Naive B cell (primary cell): ENCODE measurements at regions not wholly inside any gene's neighbourhood (a gene's known extent, or its start where the extent isn't known, plus 50 kb on each side); places are given as distances from the start of the nearest gene placed in this dataset.
A peak's percentile ranks its signal among the peaks of the same experiment; 100 is the strongest.

ENCODE experiments used
- ATAC-seq, 2 donors: fragments of 150-1000 bp; cut with Tn5 transposase; 2 replicates each; pipeline ENCODE4 v1.10.0; 2021; ENCODE audit warnings: low read depth in 2 of 2, mild to moderate bottlenecking in 2 of 2, moderate library complexity in 2 of 2
- DNase-seq: peaks from one replicate; pipeline ENCODE4 v3.0.0; 2022
- H3K27ac Mint-ChIP-seq, 6 donors: one replicate each; pipeline ENCODE4 v1.8.0; 2020 to 2022; ENCODE audit warnings: mild to moderate bottlenecking in 6 of 6, mixed read lengths in 6 of 6, moderate library complexity in 5 of 6, inconsistent platforms in 2 of 6
- H3K27me3 Mint-ChIP-seq, 3 donors: one replicate each; pipeline ENCODE4 v1.8.0; 2021 to 2022; ENCODE audit warnings: mixed read lengths in 3 of 3, mild to moderate bottlenecking in 1 of 3
- H3K36me3 Mint-ChIP-seq, 2 donors: one replicate each; pipeline ENCODE4 v1.8.0; 2020 to 2022; ENCODE audit warnings: mixed read lengths in 2 of 2, inconsistent platforms in 1 of 2, mild to moderate bottlenecking in 1 of 2
- H3K4me1 Mint-ChIP-seq, 3 donors: one replicate each; pipeline ENCODE4 v1.8.0; 2020 to 2022; ENCODE audit warnings: mixed read lengths in 3 of 3, inconsistent platforms in 1 of 3, mild to moderate bottlenecking in 1 of 3, moderate library complexity in 1 of 3
- H3K4me3 Mint-ChIP-seq, 8 donors: one replicate each; pipeline ENCODE4 v1.8.0; 2020 to 2022; ENCODE audit warnings: mild to moderate bottlenecking in 8 of 8, mixed read lengths in 8 of 8, moderate library complexity in 8 of 8, inconsistent platforms in 2 of 8
- H3K9me3 Mint-ChIP-seq, 7 donors: one replicate each; pipeline ENCODE4 v1.8.0; 2020 to 2022; ENCODE audit warnings: mixed read lengths in 7 of 7, mild to moderate bottlenecking in 5 of 7, inconsistent platforms in 2 of 7, moderate library complexity in 1 of 7

DNA sequence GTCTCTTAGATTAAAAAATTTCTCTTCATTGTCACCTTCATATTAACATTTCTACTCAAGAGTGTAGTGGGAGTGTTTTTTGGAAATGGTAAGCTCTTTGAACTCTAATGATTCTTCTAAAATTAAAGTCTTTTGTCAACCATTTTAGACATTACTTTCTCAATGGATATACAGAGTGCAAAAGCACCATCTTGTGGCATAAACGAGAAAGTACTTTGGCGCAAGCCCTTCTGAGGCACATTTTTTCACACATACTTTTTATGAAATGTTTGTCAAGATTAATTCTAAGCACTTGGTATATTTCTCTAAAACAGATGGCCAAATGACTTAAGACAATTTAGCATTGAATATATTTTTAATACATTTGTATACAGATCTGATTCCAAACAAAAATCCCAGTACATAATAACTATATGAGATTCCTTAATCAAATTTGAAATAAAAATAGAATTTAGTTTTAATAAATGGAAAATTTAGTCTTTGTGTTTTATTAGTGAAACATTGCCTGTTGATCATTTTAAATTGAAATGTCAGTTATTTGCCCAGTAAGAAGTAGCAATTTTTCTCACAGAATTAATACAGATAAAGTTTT is 63.3 kb upstream of the GALNT5 start:
- no peak overlapping the region for H3K4me3 Mint-ChIP-seq
- peak in 1 of 2 donors; percentile 33 for ATAC-seq
- H3K27me3 Mint-ChIP-seq = peaks cover 0 to 12% (median 0%) of the 10 kb centered on the region in 3 donors
- DNase-seq = peak; percentile 5
- no peaks in the 10 kb centered on the region for H3K9me3 Mint-ChIP-seq
- no peaks in the 10 kb centered on the region for H3K4me1 Mint-ChIP-seq
- no peak overlapping the region for H3K27ac Mint-ChIP-seq
- no peaks in the 10 kb centered on the region for H3K36me3 Mint-ChIP-seq

DNA sequence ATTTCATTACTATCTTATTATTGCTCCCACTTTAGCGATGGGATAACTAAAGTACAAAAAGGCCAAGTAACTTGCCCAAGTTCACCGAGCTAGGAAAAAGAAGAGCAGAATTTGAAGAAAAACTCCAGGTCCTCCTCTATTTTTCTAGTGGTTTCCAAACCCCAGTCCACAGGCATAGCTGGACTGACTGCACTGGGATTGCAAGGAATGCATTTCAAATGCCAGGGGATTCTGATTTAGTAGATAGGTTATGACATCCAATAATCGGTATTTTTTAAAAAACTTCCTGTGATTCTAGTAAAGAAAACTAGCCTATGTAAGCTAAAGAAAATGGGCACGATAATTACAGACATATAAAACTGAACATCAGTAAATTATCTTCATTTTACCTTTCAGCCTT is 62.7 kb upstream of the GALNT5 start:
- H3K27me3 Mint-ChIP-seq = peaks cover 0 to 12% (median 0%) of the 10 kb centered on the region in 3 donors

DNA sequence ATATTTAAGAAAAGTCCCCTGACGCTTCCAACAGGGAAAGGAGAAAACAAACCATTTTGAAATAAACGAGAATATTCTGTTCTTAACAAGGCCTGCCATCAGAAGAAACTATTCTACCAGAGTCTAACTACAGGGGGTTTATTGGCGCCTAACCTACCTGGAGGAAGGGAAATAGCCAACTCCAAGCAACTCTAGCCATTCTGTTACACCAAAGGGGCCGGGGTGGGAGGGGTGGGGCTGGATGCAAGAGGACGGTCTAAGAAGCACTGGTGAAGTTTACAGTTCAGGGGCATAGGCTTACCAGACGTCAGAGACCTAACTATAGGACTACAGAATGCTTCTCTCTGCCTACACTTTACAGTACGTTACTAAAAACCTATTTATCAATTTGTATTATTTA is 60.5 kb upstream of the GALNT5 start:
- DNase-seq (no peak), ATAC-seq (no peak)
- Mint-ChIP-seq H3K36me3 (no peaks in the 10 kb centered on the region), H3K4me3 (no peak overlapping the region), H3K27ac (no peak overlapping the region), H3K27me3 (peaks cover 0 to 6% (median 0%) of the 10 kb centered on the region in 3 donors), H3K9me3 (no peaks in the 10 kb centered on the region), H3K4me1 (no peaks in the 10 kb centered on the region)

More for the DNA sequence above, 62.7 kb upstream of the GALNT5 start:
- H3K4me3 Mint-ChIP-seq = no peak overlapping the region
- H3K36me3 Mint-ChIP-seq = no peaks in the 10 kb centered on the region
- no peak for ATAC-seq
- H3K9me3 Mint-ChIP-seq = no peaks in the 10 kb centered on the region
- H3K4me1 Mint-ChIP-seq = no peaks in the 10 kb centered on the region
- DNase-seq = no peak
- no peak overlapping the region for H3K27ac Mint-ChIP-seq

DNA sequence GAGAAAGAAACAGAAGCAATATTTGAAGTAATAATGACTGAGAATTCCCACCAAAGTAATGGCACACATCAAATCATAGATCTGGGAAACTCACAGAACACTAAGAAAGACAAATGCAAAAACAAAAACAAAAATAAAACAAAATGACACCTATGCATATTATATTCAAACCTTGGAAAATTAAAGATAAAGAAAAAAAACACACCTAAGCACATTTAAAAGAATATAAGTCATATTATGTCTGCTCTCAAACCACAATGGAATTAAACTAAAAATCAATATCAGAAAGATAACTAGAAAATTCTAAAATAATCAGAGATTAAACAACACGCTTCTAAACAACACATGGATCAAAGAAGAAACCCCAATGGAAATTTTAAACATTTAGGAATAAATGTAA is 59.7 kb upstream of the GALNT5 start:
- H3K9me3 Mint-ChIP-seq = no peaks in the 10 kb centered on the region
- no peaks in the 10 kb centered on the region for H3K36me3 Mint-ChIP-seq
- no peak overlapping the region for H3K4me3 Mint-ChIP-seq
- no peak for ATAC-seq
- no peaks in the 10 kb centered on the region for H3K4me1 Mint-ChIP-seq
- no peak for DNase-seq
- H3K27me3 Mint-ChIP-seq = peaks cover 0 to 6% (median 0%) of the 10 kb centered on the region in 3 donors
- H3K27ac Mint-ChIP-seq = no peak overlapping the region

DNA sequence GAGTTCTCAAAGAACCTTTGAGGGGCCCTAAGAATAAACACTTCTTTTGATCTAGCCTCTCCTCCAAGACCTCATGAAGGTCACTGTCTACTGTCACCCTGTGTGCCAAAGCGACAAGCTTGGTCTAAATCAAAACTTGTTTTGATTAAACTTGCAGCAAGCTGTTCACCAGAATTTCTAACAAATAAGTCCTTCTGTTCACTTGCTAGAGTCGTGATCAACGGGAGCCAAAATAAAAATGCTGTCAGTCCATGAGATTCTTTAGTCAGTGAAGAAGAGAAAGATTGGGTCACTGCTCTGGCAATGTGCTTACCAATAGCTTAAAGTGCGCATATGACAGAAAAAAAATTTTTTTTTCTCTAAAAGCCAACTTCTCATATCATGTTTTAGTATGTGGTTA is 53.9 kb upstream of the GALNT5 start:
- ATAC-seq (no peak), DNase-seq (no peak)
- Mint-ChIP-seq H3K27me3 (no peaks in the 10 kb centered on the region), H3K9me3 (no peaks in the 10 kb centered on the region), H3K4me3 (no peak overlapping the region), H3K4me1 (no peaks in the 10 kb centered on the region), H3K36me3 (no peaks in the 10 kb centered on the region), H3K27ac (no peak overlapping the region)

DNA sequence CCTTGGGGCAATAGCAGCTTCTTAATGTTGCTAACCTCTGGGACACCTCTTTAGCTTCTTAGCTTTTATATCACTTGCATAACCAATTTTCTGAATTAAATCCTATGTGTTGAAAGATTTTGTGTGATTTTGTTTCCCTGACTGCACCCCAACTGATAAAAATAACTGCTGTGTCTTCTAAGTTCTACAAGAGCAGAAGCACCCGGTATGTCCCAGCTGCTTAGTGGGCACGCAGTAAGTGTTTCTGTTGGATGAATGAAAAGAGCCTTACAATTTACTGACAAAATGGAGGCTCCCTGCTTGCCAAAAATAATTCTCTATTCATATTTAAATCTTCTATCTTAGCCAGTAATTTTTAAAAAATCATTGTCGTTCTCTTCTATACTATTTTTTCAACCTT is 53.1 kb upstream of the GALNT5 start:
- Mint-ChIP-seq H3K9me3 (no peaks in the 10 kb centered on the region), H3K27me3 (no peaks in the 10 kb centered on the region), H3K4me3 (no peak overlapping the region), H3K27ac (no peak overlapping the region), H3K36me3 (no peaks in the 10 kb centered on the region), H3K4me1 (no peaks in the 10 kb centered on the region)
- no peak for DNase-seq
- ATAC-seq = no peak

DNA sequence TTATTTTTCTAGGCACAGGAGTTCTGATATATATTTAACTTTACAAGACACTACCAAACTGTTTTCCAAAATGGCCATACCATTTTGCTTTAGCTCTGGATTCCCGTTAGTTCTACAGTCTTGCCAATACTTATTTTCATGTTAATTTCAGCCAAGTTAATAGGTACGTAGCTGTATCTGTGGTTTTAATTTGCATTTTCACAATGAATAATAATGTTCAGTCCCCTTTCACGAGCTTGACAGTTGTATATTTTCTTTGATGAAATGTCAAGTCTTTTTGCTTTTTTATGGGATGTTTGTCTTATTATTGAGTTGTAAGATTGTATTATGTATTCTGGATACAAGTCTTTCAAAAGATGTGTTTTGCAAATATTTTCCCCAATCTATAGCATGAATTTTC is 50.6 kb upstream of the GALNT5 start:
- Mint-ChIP-seq H3K27ac (no peak overlapping the region), H3K9me3 (no peaks in the 10 kb centered on the region), H3K4me1 (no peaks in the 10 kb centered on the region), H3K36me3 (no peaks in the 10 kb centered on the region), H3K27me3 (no peaks in the 10 kb centered on the region), H3K4me3 (no peak overlapping the region)
- ATAC-seq (no peak), DNase-seq (no peak)
